Fibroblast of skin of left quadriceps (primary cell): ENCODE measurements at regions not wholly inside any gene's neighbourhood (a gene's known extent, or its start where the extent isn't known, plus 50 kb on each side); places are given as distances from the start of the nearest gene placed in this dataset.

Experiments used
- DNase-seq, 2 experiments: peaks; one replicate each; pipeline ENCODE4 v3.0.0-alpha.2; 2013; ENCODE audit warnings: low read depth in 2 of 2

GRCh38 chr20:63087236-63087871 lies 80.6 kb upstream of the BHLHE23 start:
- DNase-seq = no peak

GRCh38 chr20:63086421-63087235 lies 79.9 kb upstream of the BHLHE23 start:
- DNase-seq = no peak

- no peak for DNase-seq
Measured at GRCh38 chr20:63085151-63085861, 78.5 kb upstream of the BHLHE23 start.

- DNase-seq = no peak
Measured at GRCh38 chr20:63084563-63084927, 77.8 kb upstream of the BHLHE23 start.

- DNase-seq = no peak
Measured at GRCh38 chr20:63083831-63084562, 77.2 kb upstream of the BHLHE23 start.

GRCh38 chr20:63082939-63083735 lies 76.4 kb upstream of the BHLHE23 start:
- DNase-seq = no peak

- no peak for DNase-seq
Measured at GRCh38 chr20:63082308-63082938, 75.7 kb upstream of the BHLHE23 start.

GRCh38 chr20:63081831-63082230 lies 75.1 kb upstream of the BHLHE23 start:
- no peak for DNase-seq

GRCh38 chr20:63081351-63081750 lies 74.6 kb upstream of the BHLHE23 start:
- DNase-seq = no peak

GRCh38 chr20:63080811-63081210 lies 74.0 kb upstream of the BHLHE23 start:
- DNase-seq = no peak

- no peak for DNase-seq
Measured at GRCh38 chr20:63080411-63080810, 73.6 kb upstream of the BHLHE23 start.

- DNase-seq = no peak
Measured at GRCh38 chr20:63079971-63080370, 73.2 kb upstream of the BHLHE23 start.

- DNase-seq = no peak
Measured at GRCh38 chr20:63077705-63078104, 70.9 kb upstream of the BHLHE23 start.

- no peak for DNase-seq
Measured at GRCh38 chr20:63076421-63076820, 69.7 kb upstream of the BHLHE23 start.

- DNase-seq = no peak
Measured at GRCh38 chr20:63074631-63075030, 67.9 kb upstream of the BHLHE23 start.

GRCh38 chr20:63074182-63074581 lies 67.4 kb upstream of the BHLHE23 start:
- no peak for DNase-seq

- DNase-seq = no peak
Measured at GRCh38 chr20:63073738-63074065, 66.9 kb upstream of the BHLHE23 start.

GRCh38 chr20:63072991-63073737 lies 66.4 kb upstream of the BHLHE23 start:
- no peak for DNase-seq

GRCh38 chr20:63072231-63072791 lies 65.5 kb upstream of the BHLHE23 start:
- no peak for DNase-seq
